ENCODE measurements at regions not wholly inside any gene's neighbourhood (a gene's known extent, or its start where the extent isn't known, plus 50 kb on each side); places are given as distances from the start of the nearest gene placed in this dataset.
"Not testable (repeated sequence)": the region's sequence is repeated elsewhere in the genome, so short reads cannot be mapped to it uniquely, and the experiment has no call there.

DNA sequence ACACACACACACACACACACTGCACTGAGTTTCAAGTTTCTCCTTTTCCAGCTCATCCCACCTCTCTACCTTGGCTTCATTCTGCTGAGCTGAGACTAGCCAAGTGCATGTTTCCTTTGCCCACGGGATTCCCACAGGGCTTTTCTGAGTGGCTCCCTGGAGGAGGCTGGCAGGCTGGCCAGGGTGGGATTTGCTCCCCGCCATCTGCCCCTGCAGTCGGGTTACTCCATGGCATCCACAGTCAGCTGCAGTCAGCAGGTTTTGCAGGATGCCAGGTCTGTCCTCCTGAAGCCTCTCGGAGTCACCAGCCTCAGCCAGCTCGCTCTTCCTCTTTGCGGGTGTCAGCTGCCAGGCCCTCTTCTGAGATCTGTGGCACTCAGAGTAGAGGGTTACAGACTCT, 783.7 kb upstream of the SOX11 start:
- intact Hi-C loops (cut with micrococcal nuclease) = no loop called here
- ChIA-PET POLR2A (no interaction called here), CTCF (no interaction called here)
- DNase-seq = no peak
- H3K4me1 Mint-ChIP-seq (ENCODE audit: low read depth) = no peaks in the 10 kb centered on the region
- H3K4me3 Mint-ChIP-seq = no peak overlapping the region
- H3K27me3 Mint-ChIP-seq = no peaks in the 10 kb centered on the region
- peaks cover 6% of the 10 kb centered on the region for H3K9me3 Mint-ChIP-seq
- no peak overlapping the region for H3K27ac Mint-ChIP-seq
- no peaks in the 10 kb centered on the region for H3K36me3 Mint-ChIP-seq

DNA sequence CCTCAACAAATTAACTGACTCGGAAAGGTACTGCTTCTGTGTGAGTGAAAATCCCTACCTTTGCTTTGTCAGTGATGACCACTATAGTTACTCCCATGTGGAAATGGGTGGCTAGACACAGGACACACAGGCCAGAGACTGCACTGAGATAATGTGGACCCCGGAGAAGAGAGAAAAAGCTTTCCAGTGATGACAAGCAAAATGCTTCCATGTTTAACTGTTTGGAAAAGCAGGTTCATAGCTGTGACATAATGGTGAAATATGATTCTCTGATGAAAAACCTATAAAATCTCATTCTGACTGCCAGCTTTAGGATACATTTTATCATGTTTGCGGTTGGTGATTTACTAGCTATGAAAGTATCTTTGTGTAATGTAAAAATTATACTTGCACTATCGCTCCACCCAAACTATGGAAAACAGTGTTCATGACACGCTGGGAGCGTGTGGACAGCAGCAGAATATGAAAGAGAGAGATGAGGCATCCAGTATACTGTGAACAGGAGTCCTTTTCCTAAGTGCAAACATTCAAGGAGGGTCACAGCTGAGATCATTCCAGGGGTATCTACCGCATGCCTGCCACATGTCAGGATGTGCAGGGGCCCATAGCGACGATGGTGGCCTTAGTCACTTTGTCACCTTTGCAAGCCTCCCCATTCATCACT, 782.7 kb upstream of the SOX11 start:
- intact Hi-C loops (cut with micrococcal nuclease) = no loop called here
- Mint-ChIP-seq H3K27ac (no peak overlapping the region), H3K27me3 (no peaks in the 10 kb centered on the region), H3K4me1 (ENCODE audit: low read depth) (no peaks in the 10 kb centered on the region), H3K36me3 (no peaks in the 10 kb centered on the region), H3K4me3 (no peak overlapping the region), H3K9me3 (peaks cover 6% of the 10 kb centered on the region)
- POLR2A ChIA-PET = no interaction called here
- CTCF ChIA-PET = interaction anchor here (0.7 kb wide), 1 partner anchor 130 kb away, joined by 3 read pairs; no protein-coding TSS in a partner anchor
- no peak for DNase-seq

DNA sequence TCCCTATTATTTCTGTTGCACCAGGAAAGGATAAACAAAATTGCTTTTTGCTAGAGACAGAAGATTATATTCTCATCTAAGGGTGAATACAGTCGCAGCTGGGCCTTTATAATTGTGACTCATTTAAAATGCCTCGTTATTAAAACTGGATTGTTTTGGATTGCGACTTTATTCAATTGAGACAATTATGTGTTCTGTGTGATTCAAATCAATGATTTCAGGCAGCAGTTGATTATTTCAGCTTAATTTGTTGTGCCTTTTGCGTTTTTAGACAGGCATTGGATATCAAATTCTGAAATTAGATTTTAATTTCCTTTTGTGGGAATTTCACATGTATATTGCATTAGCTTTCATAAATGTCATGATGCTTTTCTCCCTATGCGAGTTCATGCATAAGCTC, 778.1 kb upstream of the SOX11 start:
- intact Hi-C loops (cut with micrococcal nuclease) = no loop called here
- ChIA-PET CTCF (no interaction called here), POLR2A (no interaction called here)
- peaks cover 6% of the 10 kb centered on the region for H3K9me3 Mint-ChIP-seq
- H3K4me1 Mint-ChIP-seq (ENCODE audit: low read depth) = no peaks in the 10 kb centered on the region
- DNase-seq = no peak
- no peak overlapping the region for H3K4me3 Mint-ChIP-seq
- H3K27me3 Mint-ChIP-seq = no peaks in the 10 kb centered on the region
- no peak overlapping the region for H3K27ac Mint-ChIP-seq
- no peaks in the 10 kb centered on the region for H3K36me3 Mint-ChIP-seq

- no peaks in the 10 kb centered on the region for H3K4me1 Mint-ChIP-seq (ENCODE audit: low read depth)
- H3K4me3 Mint-ChIP-seq = no peak overlapping the region
- CTCF ChIA-PET = no interaction called here
- no peaks in the 10 kb centered on the region for H3K36me3 Mint-ChIP-seq
- DNase-seq = no peak
- H3K9me3 Mint-ChIP-seq = peaks cover 6% of the 10 kb centered on the region
- no peak overlapping the region for H3K27ac Mint-ChIP-seq
- intact Hi-C loops (cut with micrococcal nuclease) = no loop called here
- no peaks in the 10 kb centered on the region for H3K27me3 Mint-ChIP-seq
- POLR2A ChIA-PET = no interaction called here
Observed at GRCh38 chr2:4914551-4914950, 777.6 kb upstream of the SOX11 start.

GRCh38 chr2:4915357-4915756, 776.8 kb upstream of the SOX11 start:
- H3K36me3 Mint-ChIP-seq = no peaks in the 10 kb centered on the region
- ChIA-PET CTCF (no interaction called here), POLR2A (no interaction called here)
- no peak overlapping the region for H3K4me3 Mint-ChIP-seq
- no peaks in the 10 kb centered on the region for H3K4me1 Mint-ChIP-seq (ENCODE audit: low read depth)
- no peaks in the 10 kb centered on the region for H3K27me3 Mint-ChIP-seq
- no peak for DNase-seq
- intact Hi-C loops (cut with micrococcal nuclease) = no loop called here
- H3K27ac Mint-ChIP-seq = no peak overlapping the region
- H3K9me3 Mint-ChIP-seq = peaks cover 6% of the 10 kb centered on the region

- H3K9me3 Mint-ChIP-seq = peaks cover 6% of the 10 kb centered on the region
- CTCF ChIA-PET = no interaction called here
- no peaks in the 10 kb centered on the region for H3K4me1 Mint-ChIP-seq (ENCODE audit: low read depth)
- intact Hi-C loops (cut with micrococcal nuclease) = no loop called here
- no peak overlapping the region for H3K4me3 Mint-ChIP-seq
- H3K27me3 Mint-ChIP-seq = no peaks in the 10 kb centered on the region
- POLR2A ChIA-PET = no interaction called here
- H3K36me3 Mint-ChIP-seq = no peaks in the 10 kb centered on the region
- no peak overlapping the region for H3K27ac Mint-ChIP-seq
- no peak for DNase-seq
Observed at GRCh38 chr2:4916094-4916493, 776.1 kb upstream of the SOX11 start.

DNA sequence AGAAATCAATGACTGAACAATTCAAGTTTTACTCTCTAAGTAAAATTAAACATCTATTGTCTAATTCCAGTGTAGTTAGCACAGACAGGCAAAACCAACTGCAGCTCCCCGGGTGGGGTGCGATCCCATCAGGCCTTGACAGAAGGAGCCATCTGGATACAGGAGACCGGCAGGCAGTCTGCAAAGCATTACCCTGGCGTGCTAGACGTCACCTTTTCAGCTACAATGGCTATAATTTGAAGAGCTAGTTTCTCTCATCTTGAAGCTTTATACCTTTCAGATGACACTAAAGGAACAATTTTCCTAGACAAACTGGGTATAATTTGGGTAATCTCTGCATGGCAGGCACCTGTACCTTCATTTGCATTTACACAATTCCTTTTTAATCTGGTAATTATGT, 761.5 kb upstream of the SOX11 start:
- Mint-ChIP-seq H3K4me3 (no peak overlapping the region), H3K9me3 (peaks cover 5% of the 10 kb centered on the region), H3K36me3 (no peaks in the 10 kb centered on the region), H3K27ac (no peak overlapping the region), H3K4me1 (ENCODE audit: low read depth) (no peaks in the 10 kb centered on the region), H3K27me3 (no peaks in the 10 kb centered on the region)
- DNase-seq = no peak
- POLR2A ChIA-PET = no interaction called here
- CTCF ChIA-PET = no interaction called here
- intact Hi-C loops (cut with micrococcal nuclease) = no loop called here

- CTCF ChIA-PET = no interaction called here
- H3K27ac Mint-ChIP-seq = no peak overlapping the region
- POLR2A ChIA-PET = no interaction called here
- H3K9me3 Mint-ChIP-seq = peaks cover 5% of the 10 kb centered on the region
- DNase-seq = no peak
- H3K4me3 Mint-ChIP-seq = no peak overlapping the region
- H3K4me1 Mint-ChIP-seq (ENCODE audit: low read depth) = no peaks in the 10 kb centered on the region
- H3K27me3 Mint-ChIP-seq = no peaks in the 10 kb centered on the region
- intact Hi-C loops (cut with micrococcal nuclease) = no loop called here
- no peaks in the 10 kb centered on the region for H3K36me3 Mint-ChIP-seq
Observed at GRCh38 chr2:4931721-4932365, 760.3 kb upstream of the SOX11 start.

- H3K4me1 Mint-ChIP-seq (ENCODE audit: low read depth); H3K36me3 Mint-ChIP-seq; POLR2A ChIA-PET; H3K27ac Mint-ChIP-seq; DNase-seq; H3K27me3 Mint-ChIP-seq; H3K4me3 Mint-ChIP-seq; CTCF ChIA-PET; intact Hi-C loops (cut with micrococcal nuclease): not testable (repeated sequence)
- peaks cover 15% of the 10 kb centered on the region for H3K9me3 Mint-ChIP-seq
Observed at GRCh38 chr2:4935291-4935690, 756.9 kb upstream of the SOX11 start.

GRCh38 chr2:4937550-4937949, 754.6 kb upstream of the SOX11 start:
- ChIA-PET POLR2A (no interaction called here), CTCF (no interaction called here)
- intact Hi-C loops (cut with micrococcal nuclease) = no loop called here
- H3K36me3 Mint-ChIP-seq = no peaks in the 10 kb centered on the region
- H3K27ac Mint-ChIP-seq = no peak overlapping the region
- H3K27me3 Mint-ChIP-seq = no peaks in the 10 kb centered on the region
- H3K4me1 Mint-ChIP-seq (ENCODE audit: low read depth) = no peaks in the 10 kb centered on the region
- H3K9me3 Mint-ChIP-seq = peaks cover 19% of the 10 kb centered on the region
- DNase-seq = no peak
- no peak overlapping the region for H3K4me3 Mint-ChIP-seq

DNA sequence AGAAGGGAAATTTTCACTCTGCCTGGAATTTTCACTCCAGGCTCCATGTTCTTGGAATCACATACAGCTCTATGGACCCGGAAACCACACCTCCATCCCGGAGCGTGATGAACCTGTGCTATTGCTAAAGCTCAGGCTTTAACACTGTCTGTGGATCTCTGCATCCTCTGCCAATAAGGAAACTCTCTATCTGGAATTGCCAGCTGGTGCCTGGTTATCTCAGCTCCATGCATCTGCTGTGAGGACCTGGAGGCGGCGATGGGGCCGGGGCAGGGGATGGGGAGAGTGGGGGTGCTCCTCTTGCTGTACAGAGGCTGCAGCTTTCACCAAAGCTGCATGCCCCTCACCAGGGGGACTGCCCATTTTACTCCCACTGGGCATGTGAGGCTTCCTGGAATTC, 754.0 kb upstream of the SOX11 start:
- H3K9me3 Mint-ChIP-seq = peaks cover 19% of the 10 kb centered on the region
- intact Hi-C loops (cut with micrococcal nuclease) = no loop called here
- ChIA-PET CTCF (no interaction called here), POLR2A (no interaction called here)
- no peaks in the 10 kb centered on the region for H3K4me1 Mint-ChIP-seq (ENCODE audit: low read depth)
- no peak overlapping the region for H3K4me3 Mint-ChIP-seq
- no peaks in the 10 kb centered on the region for H3K27me3 Mint-ChIP-seq
- no peak overlapping the region for H3K27ac Mint-ChIP-seq
- no peaks in the 10 kb centered on the region for H3K36me3 Mint-ChIP-seq
- no peak for DNase-seq

GRCh38 chr2:4942441-4942840, 749.7 kb upstream of the SOX11 start:
- H3K4me1 Mint-ChIP-seq (ENCODE audit: low read depth) = no peaks in the 10 kb centered on the region
- H3K36me3 Mint-ChIP-seq = no peaks in the 10 kb centered on the region
- no peak overlapping the region for H3K4me3 Mint-ChIP-seq
- H3K9me3 Mint-ChIP-seq = peaks cover 12% of the 10 kb centered on the region
- H3K27me3 Mint-ChIP-seq = no peaks in the 10 kb centered on the region
- intact Hi-C loops (cut with micrococcal nuclease) = no loop called here
- H3K27ac Mint-ChIP-seq = no peak overlapping the region
- CTCF ChIA-PET = no interaction called here
- POLR2A ChIA-PET = no interaction called here
- DNase-seq = no peak

DNA sequence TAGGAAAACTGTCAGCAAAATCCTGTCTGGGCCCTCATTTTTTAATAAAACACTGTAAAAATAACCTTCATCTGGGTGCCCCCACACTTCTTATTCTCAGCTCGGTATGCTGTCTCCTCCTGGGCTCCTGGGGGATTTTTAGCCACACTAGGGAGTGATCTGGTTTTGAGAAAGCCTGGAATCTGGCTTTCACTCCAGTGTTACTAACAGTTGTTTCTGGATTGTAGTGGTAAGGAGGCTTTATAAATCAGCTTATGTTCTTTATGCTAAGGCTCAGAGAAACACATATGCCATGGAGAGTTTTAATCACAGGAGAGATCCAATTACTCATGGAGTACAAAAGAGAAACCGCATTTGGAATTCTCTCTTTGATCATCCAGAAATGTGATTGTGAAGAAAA, 744.3 kb upstream of the SOX11 start:
- H3K9me3 Mint-ChIP-seq = no peaks in the 10 kb centered on the region
- no peak for DNase-seq
- no peak overlapping the region for H3K27ac Mint-ChIP-seq
- no peaks in the 10 kb centered on the region for H3K36me3 Mint-ChIP-seq
- no peak overlapping the region for H3K4me3 Mint-ChIP-seq
- POLR2A ChIA-PET = no interaction called here
- H3K27me3 Mint-ChIP-seq = no peaks in the 10 kb centered on the region
- no peaks in the 10 kb centered on the region for H3K4me1 Mint-ChIP-seq (ENCODE audit: low read depth)
- CTCF ChIA-PET = no interaction called here
- intact Hi-C loops (cut with micrococcal nuclease) = no loop called here

Data from activated CD4-positive, alpha-beta memory T cell treated with anti-CD3 and anti-CD28 coated beads for 36 hours (primary cell).